ENCODE measurements at regions not wholly inside any gene's neighbourhood (a gene's known extent, or its start where the extent isn't known, plus 50 kb on each side); places are given as distances from the start of the nearest gene placed in this dataset.

DNA sequence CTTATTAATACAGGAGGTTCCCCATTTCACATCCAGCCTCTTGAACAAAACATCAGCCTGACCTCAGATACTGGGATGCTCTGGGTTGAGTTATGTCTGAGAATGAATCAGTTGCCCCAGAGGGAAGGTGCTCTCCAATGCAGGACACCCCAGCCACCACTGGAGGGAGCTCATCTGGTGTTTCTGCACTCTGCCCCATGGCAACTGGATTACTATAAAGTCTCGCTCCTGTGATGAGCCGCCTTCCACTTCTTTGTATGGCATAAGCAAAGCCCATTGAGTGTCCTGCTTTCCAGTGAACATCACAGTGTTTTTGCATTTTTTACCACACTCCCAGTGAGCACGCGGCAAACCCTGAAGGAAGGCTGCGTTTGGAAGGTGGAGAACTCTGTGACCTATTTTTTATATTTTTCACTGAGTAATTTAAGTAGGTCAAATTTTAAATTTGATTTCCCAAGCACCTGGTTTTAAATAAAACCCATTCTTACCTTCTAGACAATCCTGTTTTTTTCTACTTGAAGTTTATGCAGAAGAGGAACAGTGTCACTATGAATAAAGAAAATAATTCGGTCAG is 176.9 kb upstream of the WWC1 start:
- Histone ChIP-seq H3K4me3 (ENCODE audit: severe bottlenecking) (no peak overlapping the region), H3K27ac (ENCODE audit: poor library complexity, severe bottlenecking) (no peak overlapping the region), H3K36me3 (ENCODE audit: low read depth) (no peaks in the 10 kb centered on the region), H3K4me1 (ENCODE audit: insufficient read depth, poor library complexity, severe bottlenecking) (no peaks in the 10 kb centered on the region), H3K9me3 (ENCODE audit: severe bottlenecking) (no peaks in the 10 kb centered on the region), H3K27me3 (ENCODE audit: insufficient read depth, poor library complexity, severe bottlenecking) (no peaks in the 10 kb centered on the region)
- TF ChIP-seq, protein P1, sequence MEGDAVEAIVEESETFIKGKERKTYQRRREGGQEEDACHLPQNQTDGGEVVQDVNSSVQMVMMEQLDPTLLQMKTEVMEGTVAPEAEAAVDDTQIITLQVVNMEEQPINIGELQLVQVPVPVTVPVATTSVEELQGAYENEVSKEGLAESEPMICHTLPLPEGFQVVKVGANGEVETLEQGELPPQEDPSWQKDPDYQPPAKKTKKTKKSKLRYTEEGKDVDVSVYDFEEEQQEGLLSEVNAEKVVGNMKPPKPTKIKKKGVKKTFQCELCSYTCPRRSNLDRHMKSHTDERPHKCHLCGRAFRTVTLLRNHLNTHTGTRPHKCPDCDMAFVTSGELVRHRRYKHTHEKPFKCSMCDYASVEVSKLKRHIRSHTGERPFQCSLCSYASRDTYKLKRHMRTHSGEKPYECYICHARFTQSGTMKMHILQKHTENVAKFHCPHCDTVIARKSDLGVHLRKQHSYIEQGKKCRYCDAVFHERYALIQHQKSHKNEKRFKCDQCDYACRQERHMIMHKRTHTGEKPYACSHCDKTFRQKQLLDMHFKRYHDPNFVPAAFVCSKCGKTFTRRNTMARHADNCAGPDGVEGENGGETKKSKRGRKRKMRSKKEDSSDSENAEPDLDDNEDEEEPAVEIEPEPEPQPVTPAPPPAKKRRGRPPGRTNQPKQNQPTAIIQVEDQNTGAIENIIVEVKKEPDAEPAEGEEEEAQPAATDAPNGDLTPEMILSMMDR (IDR thresholded peaks at IDR 0.05; ENCODE audit: poor library complexity, severe bottlenecking): peak; percentile 74
- ATAC-seq (ENCODE audit: low read depth) (peak; percentile 75; the same call in 2 of the 3 replicates), DNase-seq (ENCODE audit: low spot score) (no peak)

- Histone ChIP-seq H3K9me3 (ENCODE audit: severe bottlenecking) (no peaks in the 10 kb centered on the region), H3K4me1 (ENCODE audit: insufficient read depth, poor library complexity, severe bottlenecking) (no peaks in the 10 kb centered on the region), H3K4me3 (ENCODE audit: severe bottlenecking) (no peak overlapping the region), H3K27me3 (ENCODE audit: insufficient read depth, poor library complexity, severe bottlenecking) (no peaks in the 10 kb centered on the region), H3K27ac (ENCODE audit: poor library complexity, severe bottlenecking) (no peak overlapping the region), H3K36me3 (ENCODE audit: low read depth) (no peaks in the 10 kb centered on the region)
- ATAC-seq (ENCODE audit: low read depth) (no peak), DNase-seq (ENCODE audit: low spot score) (no peak)
- TF ChIP-seq, protein P1 (IDR thresholded peaks at IDR 0.05; ENCODE audit: poor library complexity, severe bottlenecking): no peak
Observed at GRCh38 chr5:168117469-168117868, 174.0 kb upstream of the WWC1 start.

GRCh38 chr5:168118042-168118668 is 173.3 kb upstream of the WWC1 start:
- Histone ChIP-seq H3K4me1 (ENCODE audit: insufficient read depth, poor library complexity, severe bottlenecking) (no peaks in the 10 kb centered on the region), H3K36me3 (ENCODE audit: low read depth) (no peaks in the 10 kb centered on the region), H3K27ac (ENCODE audit: poor library complexity, severe bottlenecking) (no peak overlapping the region), H3K9me3 (ENCODE audit: severe bottlenecking) (no peaks in the 10 kb centered on the region), H3K4me3 (ENCODE audit: severe bottlenecking) (no peak overlapping the region), H3K27me3 (ENCODE audit: insufficient read depth, poor library complexity, severe bottlenecking) (no peaks in the 10 kb centered on the region)
- TF ChIP-seq, protein P1 (IDR thresholded peaks at IDR 0.05; ENCODE audit: poor library complexity, severe bottlenecking): no peak
- DNase-seq (ENCODE audit: low spot score): no peak
- no peak; the same call in 2 of the 3 replicates for ATAC-seq (ENCODE audit: low read depth)

- Histone ChIP-seq H3K9me3 (ENCODE audit: severe bottlenecking) (no peaks in the 10 kb centered on the region), H3K4me3 (ENCODE audit: severe bottlenecking) (no peak overlapping the region), H3K27me3 (ENCODE audit: insufficient read depth, poor library complexity, severe bottlenecking) (no peaks in the 10 kb centered on the region), H3K4me1 (ENCODE audit: insufficient read depth, poor library complexity, severe bottlenecking) (no peaks in the 10 kb centered on the region), H3K36me3 (ENCODE audit: low read depth) (no peaks in the 10 kb centered on the region), H3K27ac (ENCODE audit: poor library complexity, severe bottlenecking) (no peak overlapping the region)
- ATAC-seq (ENCODE audit: low read depth) (no peak), DNase-seq (ENCODE audit: low spot score) (no peak)
- TF ChIP-seq, protein P1 (IDR thresholded peaks at IDR 0.05; ENCODE audit: poor library complexity, severe bottlenecking): no peak
Observed at GRCh38 chr5:168120401-168121137, 170.9 kb upstream of the WWC1 start.
